HG02763 (cell line): ENCODE measurements at regions not wholly inside any gene's neighbourhood (a gene's known extent, or its start where the extent isn't known, plus 50 kb on each side); places are given as distances from the start of the nearest gene placed in this dataset.
"Not testable (repeated sequence)": the region's sequence is repeated elsewhere in the genome, so short reads cannot be mapped to it uniquely, and the experiment has no call there.

Experiments
- ATAC-seq: cut with Tn5 transposase; IDR thresholded peaks from one replicate; pipeline ENCODE4 v1.9.1; 2021; ENCODE audit warnings: mild to moderate bottlenecking, moderate library complexity; ENCODE audit not compliant: unreplicated experiment

GRCh38 chr7:69426705-69427104 lies 171.6 kb upstream of the AUTS2 start:
- ATAC-seq: no peak

DNA sequence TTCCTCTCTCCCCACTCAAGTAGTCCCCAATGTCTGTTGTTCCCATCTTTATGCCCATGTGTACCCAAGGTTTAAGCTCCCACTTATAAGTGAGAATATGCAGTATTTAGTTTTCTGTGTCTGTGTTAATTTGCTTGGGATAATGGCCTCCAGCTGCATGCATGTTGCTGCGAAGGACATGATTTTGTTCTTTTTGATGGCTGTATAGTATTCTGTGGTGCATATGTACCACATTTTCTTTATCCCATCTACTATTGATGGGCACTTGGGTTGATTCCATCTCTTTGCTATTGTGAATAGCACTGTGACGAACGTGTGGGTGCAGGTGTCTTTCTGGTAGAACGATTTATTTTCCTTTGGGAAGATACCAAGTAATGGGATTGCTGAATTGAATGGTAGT lies 170.2 kb upstream of the AUTS2 start:
- no peak for ATAC-seq

DNA sequence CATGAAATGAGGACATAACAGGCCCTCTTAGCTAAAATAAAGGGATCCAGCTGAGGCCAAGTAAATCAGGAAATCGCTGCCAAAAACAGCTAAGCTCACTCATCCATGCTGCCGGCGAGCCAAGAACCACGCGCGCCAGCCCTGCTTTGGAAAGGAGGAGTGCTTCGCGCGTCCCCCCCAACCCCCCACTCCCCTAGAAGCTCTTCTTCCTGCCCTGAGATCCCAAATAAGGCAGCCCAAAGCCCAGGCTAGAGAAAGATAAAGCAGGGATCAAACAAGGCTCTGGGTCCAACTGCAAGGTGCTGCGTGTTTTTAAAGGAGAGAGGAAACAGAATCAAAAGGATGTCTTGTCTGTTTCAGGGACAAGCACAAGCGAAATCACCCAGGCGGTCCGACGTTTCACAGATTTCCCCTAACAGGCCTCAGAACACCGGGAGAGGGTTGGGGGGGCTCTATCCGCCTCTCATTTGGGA lies 168.3 kb upstream of the AUTS2 start:
- no peak for ATAC-seq

- no peak for ATAC-seq
Measured at GRCh38 chr7:69430384-69431021, 167.8 kb upstream of the AUTS2 start.

GRCh38 chr7:69431626-69432025 lies 166.6 kb upstream of the AUTS2 start:
- ATAC-seq: no peak

GRCh38 chr7:69432276-69432675 lies 166.0 kb upstream of the AUTS2 start:
- ATAC-seq: not testable (repeated sequence)

- no peak for ATAC-seq
Measured at GRCh38 chr7:69433081-69433480, 165.2 kb upstream of the AUTS2 start.

- ATAC-seq: no peak
Measured at GRCh38 chr7:69434398-69434815, 163.9 kb upstream of the AUTS2 start.

DNA sequence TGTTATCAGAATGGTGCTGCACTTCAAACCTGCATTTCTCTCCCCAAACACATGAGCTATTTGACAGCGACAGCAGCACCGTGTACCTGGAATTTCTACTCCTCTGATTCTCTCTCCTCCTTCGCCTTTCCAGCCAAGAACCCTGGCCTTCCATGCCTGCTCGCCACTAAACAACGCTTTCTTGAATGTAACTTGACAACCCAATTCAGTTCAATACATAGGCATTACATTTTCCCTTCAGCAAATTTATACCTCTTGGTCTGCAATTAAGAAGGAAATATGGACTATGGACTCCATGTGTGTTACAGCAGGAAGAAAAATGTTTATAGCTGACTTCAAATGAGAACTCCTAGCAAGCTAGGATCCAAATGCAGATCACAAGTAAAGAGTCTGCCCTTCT lies 162.6 kb upstream of the AUTS2 start:
- no peak for ATAC-seq

DNA sequence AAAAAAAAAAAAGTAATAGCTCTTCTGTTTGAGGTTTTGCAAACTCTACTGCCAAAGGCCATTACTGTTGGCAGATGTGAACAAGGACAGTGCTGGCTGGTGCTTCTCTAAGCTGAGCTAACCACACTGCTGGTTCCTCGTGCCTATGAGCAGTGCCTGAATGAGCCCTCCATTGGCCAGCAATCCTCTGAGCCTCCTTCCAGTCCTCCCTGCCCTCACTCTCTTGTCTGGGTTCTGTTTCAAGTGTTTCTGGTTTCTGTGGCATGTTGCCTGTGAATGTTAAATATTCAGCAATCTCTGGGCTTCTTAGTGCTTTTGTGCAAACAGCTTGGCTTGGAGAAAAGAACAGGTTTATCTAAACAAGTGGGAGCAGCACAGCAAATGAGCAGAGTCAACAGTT lies 161.3 kb upstream of the AUTS2 start:
- ATAC-seq: no peak

- no peak for ATAC-seq
Measured at GRCh38 chr7:69438584-69439412, 159.5 kb upstream of the AUTS2 start.

GRCh38 chr7:69439636-69440325 lies 158.5 kb upstream of the AUTS2 start:
- ATAC-seq: no peak

GRCh38 chr7:69440976-69441375 lies 157.3 kb upstream of the AUTS2 start:
- no peak for ATAC-seq

GRCh38 chr7:69443136-69443535 lies 155.1 kb upstream of the AUTS2 start:
- no peak for ATAC-seq

DNA sequence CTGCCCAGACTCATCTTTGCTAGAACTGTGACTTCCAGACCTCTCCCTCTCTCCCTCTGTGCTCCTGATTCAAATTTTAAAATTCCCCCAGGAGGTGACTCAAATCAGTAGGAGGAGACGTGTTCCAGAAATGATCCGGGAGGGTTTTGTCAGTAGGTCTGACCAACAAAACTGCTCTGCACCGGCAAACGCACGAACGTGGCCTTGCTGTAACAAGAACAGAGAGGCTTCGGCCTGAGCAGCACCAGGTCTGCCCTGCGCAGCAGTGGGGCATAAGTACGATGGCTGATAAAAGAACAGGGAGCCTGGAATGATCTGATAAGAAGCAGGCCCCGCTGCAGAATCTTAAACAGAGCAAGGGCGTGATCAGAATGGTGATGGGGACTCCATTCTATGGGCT lies 152.7 kb upstream of the AUTS2 start:
- ATAC-seq: no peak

DNA sequence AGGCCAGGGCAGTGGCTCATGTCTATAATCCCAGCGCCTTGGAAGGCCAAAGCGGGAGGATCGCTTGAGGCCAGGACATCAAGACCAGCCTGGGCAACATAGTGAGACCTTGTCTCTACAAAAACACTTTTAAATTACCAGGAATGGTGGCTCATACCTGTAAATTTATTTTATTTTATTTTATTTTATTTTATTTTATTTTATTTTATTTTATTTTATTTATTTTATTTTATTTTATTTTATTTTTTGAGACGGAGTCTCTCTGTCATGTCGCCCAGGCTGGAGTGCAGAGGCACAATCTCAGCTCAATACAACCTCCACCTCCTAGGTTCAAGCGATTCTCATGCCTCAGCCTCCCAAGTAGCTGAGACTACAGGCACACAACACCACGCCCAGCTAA lies 152.1 kb upstream of the AUTS2 start:
- not testable (repeated sequence) for ATAC-seq

GRCh38 chr7:69448071-69448470 lies 150.2 kb upstream of the AUTS2 start:
- ATAC-seq: no peak

DNA sequence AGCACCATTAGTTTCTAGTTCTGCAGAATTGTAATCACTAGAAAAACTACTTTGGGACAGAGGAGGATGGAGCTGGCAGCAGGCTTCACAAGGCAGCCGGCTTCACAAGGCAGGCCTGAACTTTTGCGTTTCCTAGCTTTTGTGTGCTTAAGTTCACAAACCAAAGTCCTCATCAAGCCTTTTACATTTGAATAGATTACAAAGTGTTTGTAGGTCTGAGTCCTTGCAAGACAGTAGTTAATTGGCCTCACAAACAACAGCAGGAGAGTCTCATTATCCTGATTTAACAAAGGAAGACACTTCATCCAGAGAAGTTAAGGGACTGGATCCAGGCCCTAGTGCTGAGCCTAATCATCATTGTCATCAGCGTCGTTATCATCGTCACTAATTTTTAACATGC lies 147.8 kb upstream of the AUTS2 start:
- ATAC-seq: no peak

DNA sequence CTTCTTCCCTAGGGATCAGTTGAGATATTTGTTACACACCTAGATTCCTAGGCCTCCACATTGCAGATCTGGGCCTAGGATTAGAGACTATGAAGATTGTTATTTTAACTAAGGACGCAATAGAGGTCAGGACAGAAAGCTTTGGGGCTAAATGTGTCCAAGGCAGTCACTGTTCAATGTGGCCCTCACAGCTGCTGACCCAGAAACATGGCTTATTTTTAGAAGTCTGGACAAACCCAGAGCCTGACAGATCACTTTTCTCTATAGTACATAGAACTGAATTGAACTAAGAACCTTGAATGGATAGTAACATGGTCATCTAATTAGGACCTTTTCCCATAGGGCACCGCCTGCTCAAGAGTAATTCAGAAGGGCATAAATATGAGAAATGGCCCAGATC lies 146.6 kb upstream of the AUTS2 start:
- ATAC-seq: no peak

DNA sequence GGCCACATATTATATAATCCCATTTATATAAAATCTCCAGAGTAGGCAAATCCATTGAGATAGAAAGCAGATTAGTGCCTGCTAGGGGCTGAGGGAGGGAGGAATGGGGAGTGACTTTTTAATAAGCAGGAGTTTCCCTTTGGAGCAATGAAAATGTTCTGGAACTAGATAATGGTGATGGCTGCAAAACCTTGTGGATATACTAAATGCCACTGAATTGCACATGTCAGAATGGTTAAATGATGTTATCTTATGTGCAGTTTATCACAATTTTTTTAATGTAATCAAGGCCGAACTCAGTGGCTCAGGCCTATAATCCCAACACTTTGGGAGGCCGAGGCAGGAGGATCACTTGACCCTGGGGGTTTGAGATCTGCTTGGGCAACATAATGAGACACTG lies 145.5 kb upstream of the AUTS2 start:
- no peak for ATAC-seq

DNA sequence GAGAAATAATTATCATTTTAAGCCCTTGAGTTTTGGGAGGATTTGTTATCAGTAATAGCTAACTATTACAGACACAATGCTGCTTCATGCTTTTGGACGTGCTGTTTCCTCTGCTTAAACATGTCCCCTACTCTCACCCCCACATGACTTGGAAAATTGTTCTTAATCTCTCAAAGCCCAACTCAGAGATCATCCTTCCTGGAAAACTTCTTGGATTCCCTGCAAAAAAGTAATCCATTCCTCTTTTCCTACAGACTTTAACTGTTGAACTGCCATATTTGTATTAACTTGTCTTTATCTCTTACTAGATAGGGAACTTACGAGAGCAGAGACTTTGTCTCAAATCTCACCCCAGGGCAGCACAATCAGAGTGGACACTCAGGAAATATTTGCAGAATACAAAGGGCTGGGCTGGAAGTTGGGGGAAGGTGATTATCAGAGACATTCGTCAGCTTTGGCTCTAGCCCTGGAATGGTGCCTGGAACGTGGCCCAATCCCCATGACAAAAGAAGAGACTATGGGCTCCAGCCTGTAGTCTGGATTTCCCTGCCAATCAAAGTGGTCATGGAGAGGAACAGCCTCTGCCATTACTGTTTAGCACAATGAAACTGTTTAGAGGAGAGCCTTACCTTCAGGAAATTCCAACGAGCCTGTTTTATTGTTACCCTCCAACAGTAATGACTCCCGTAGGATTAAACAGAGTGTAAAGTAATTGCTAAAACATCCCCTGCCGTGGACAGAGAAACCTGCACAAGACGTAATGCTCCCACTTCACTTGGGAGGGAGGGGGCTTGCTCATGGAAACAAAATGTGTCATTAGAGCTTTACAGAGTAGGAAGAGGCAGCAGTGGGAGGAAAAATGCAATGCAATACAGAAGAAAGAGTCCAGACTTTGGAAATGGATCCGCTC lies 140.4 kb upstream of the AUTS2 start:
- no peak for ATAC-seq
